HG03558 (cell line): ENCODE measurements at regions not wholly inside any gene's neighbourhood (a gene's known extent, or its start where the extent isn't known, plus 50 kb on each side); places are given as distances from the start of the nearest gene placed in this dataset.
"Not testable (repeated sequence)": the region's sequence is repeated elsewhere in the genome, so short reads cannot be mapped to it uniquely, and the experiment has no call there.

Source experiments
- ATAC-seq: cut with Tn5 transposase; IDR thresholded peaks from one replicate; pipeline ENCODE4 v1.9.1; 2021; ENCODE audit warnings: moderate number of reproducible peaks; ENCODE audit not compliant: unreplicated experiment; ENCODE audit errors: extremely low read depth

DNA sequence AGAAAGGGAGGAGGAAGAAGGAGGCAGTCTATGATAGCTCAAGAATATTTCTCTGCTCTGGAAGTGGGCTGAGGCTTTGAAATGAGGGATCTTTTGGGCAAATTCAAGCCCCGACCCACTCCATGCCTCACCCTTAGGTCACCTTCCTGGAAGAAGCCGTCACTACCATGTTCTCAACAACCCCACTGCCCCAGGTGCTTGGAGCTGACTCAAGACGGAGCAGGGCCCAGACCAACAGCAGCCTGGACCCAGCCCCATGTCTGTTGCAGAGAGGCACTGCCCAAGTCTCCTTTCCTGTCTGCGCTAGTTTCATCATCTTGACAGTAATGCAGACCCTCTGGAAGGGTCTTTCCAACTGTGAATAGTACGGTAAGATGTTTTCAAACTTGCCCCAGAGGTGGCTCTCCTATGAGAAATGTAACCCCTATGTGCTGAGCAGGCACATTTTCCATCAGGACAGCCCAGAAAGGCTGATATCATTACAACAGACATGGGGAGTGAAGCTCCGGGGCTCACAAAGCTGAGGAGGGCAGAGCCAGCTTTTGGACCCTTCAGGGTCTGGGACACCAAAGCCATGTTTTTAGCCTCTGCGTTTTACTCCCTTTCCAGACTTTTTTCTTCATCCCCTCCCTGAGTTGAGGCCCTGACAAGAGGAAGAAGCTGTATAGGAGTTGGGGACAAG is 128.2 kb upstream of the LARP1 start:
- no peak for ATAC-seq

DNA sequence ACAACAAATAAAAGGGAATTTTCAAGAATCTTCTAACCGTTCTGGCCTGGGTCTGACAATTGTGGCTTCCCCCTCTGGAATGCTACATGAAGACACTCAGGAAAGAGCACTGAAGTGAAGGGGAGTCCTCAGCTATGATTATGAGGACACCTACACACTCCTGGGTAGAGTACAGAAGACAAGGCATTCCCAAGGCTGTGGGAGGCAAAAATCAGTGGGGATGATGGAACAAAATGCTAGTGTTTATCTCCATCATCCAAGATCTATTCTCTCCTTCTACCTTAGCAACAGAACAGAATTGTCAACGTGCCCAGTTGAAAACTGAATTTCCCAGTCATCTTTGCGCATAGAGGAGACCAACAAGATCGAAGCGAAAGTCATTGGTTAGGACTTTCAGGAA is 130.1 kb upstream of the LARP1 start:
- ATAC-seq: no peak

DNA sequence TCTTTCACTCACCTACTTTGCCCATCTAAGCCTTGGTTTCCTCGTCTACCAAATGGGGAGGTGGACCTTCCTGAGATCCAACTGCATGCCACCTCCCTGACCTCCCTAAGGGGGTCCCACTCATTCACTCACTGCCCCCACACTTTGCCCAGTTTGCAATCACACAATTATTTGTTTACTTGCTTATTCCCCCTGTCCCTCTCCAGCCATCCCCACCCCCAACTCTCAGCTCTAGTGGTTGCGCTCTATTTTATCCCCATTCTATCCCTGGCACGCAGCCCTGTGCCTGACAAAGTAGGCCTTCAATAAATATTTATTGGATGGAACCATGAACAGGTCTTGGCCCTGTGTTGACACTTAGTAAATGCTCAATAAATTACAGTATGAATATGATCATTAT is 130.8 kb upstream of the LARP1 start:
- no peak for ATAC-seq

DNA sequence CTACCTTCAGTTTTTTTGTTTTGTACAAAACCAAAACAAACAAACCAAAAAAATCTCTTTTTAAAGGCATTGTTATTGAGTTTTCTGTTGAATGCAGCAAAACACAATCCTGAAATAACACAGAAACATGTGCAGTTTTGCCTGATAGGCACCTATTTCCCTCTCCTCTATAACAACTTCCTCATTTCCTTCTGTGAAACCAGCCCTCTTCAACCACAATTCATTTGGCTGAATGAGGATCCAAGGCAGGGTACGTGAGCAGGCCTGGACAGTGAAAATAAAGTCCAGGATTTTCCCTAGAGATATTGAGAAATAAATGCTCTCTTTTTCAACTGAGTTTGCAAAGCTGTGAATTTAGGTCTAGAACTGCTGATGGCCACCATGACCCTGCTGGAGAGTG is 134.8 kb upstream of the LARP1 start:
- ATAC-seq: no peak

DNA sequence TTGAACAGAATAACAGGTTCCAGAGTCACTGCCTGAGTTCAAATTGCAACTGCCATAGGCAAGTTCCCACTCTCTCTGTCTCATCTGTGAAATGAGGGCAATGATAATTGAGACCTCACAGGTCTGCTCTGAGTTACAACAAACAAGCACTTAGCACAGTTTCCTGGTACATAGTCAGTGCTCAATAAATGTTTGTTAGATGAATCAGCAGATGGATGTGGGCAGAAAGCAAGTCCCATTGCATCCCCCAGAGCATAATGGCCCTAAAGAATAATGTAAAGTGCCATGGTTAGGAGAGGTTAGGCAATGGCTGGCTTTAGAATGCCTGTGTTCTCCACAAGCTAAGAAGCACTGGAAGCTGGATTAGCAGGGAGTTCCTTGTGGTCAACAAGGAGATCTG is 136.5 kb upstream of the LARP1 start:
- no peak for ATAC-seq

DNA sequence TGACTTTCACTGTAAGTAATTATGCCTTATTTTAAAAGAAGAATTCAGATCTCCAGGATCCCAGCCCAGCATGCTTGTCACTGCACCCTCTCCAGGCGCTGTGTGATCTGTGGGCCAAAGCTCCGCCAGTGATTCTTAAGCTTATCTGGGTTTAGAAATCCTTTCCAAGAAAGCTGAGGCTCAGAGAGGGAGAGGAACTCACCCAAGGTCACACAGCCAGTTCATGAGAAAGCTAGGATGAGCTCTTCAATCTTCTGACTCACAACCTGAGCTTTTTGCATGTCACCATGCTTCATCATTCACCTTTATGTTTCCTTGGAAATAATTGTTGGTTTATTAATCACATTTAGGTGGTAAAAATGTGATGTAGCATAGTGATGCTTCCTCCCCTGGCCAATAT is 136.6 kb upstream of the HAND1 start:
- no peak for ATAC-seq

DNA sequence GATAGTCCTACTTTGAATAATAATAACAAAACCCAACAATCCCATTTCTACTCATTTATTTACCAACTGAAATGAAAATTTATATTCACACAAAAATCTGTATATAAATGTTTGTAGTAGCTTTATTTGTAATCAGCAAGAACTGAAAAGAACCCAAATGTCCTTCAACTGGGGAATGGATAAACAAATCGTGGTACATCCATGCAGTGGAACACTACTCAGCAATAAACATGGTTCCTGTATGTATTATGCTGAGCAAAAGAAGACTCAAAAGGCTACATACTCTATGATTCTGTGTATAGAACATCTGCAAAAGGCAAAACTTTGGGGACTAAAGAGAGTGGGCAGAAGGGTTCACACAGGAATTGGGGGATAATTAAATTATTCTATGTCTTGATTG is 136.1 kb upstream of the HAND1 start:
- no peak for ATAC-seq

DNA sequence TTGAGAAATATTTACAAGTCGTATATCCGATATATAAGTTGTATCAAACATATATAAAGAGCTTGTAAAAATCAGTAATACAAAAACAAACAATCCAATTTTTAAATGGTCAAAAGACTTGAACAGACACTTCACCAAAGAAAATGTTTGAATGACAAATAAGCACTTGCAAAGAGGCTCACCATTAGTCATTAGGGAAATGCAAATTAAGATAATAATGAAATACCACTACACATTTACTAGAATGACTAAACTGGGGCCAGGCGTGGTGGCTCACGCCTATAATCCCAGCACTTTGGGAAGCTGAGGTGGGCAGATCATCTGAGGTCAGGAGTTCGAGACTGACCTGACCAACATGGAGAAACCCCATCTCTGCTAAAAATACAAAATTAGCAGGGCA is 134.6 kb upstream of the HAND1 start:
- no peak for ATAC-seq

DNA sequence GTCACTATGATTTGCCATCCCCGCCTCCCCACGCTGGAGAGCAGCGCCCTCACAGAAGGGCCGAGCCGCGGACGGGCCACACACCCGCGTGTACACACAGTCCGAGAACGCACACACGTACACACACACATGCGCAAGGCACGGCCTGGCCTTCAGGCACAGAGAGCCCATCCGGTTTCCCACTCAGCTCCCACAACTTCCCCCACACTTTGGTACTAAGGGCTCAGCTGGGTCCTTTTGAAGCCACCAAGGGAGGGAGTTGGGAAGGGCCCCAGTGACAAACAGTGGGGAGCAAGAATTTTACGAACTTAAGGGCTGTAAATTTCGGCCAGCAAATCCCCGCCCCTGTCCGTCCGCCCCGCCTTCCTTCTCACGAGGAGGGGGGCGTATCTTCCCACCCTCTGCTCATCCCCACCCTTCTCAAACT is 133.3 kb upstream of the HAND1 start:
- no peak for ATAC-seq

DNA sequence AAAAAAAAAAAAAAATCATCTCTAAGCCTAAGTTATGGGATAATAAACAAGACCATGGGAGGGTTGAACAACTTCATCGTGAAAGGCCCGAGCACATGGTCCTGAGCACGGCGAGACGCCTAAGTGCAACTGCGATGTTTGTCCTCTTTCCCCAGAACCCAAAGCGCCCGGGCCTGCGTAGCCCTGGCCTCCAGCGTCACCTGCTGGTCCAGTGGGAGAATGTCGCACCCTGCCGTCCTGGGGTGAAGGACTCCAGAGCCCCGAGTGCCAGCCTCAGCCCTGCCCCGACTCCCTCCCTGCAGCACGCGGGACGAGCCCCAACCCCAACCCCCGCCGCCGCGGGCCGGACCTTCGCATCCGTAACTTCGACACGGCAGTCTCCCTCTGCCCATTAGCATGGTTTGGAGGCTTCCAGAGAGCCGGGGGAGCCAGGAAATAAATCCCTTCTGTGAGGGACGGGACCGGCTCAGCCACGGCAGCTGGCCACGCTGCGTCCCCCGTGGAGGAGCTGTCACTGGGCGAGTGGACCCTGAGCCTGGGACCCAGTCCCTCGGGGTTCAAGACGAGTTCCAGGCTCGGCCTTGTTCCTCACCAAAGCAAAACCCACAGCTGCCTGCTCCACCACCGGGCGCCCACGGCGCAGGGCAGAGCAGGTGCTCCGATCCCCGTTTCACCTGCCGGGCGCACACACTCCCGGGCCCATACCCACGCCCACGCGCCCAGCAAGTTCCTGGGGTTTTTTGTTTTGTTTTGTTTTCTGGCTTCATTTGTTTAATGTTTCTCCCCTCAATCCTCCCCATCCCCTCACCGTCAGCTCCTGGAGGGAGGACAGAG is 132.5 kb upstream of the HAND1 start:
- ATAC-seq: peak; percentile 67

DNA sequence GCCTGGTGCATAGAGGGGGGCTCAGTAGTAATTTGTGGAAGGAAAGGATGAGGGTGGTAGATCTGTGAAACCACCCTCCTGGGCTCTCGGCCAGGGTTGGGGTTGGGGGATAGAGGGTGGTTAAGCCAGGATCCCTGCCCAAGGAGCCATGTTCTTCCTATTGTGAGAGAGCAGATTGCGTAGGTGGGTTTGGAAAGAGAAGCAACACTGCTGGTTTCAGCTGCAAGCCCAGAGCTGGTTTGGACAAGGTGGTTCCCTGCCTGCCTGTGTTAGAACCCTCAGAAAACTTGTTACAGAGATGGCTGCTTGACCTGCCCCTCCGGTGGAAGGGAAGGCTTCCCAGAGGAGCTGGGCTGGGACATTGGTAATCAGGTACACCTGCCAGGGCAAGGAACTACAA is 131.2 kb upstream of the HAND1 start:
- no peak for ATAC-seq

DNA sequence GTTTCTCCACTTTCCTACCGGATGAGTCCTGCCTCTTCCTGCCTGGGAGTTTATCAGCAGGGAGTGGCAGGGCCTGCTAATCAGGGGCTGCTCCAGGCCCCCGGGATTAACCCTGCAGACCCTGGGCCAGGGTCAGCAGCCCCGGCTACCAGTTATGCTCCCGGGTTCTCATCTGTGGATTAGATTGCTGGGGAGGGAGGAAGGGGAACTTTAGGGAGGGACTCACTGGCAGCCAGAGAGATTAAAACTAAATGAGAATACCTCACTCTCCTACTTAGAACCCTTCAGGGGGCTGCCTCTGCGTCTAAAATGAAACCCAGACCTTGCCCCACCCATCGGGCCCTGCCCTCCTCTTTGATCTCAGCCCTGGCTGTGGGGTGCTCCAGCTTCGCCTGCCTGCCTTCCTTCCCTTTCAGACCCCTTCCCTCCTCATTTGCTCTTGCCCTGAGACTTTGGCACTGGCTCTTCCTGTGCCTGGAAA is 130.5 kb upstream of the HAND1 start:
- no peak for ATAC-seq

DNA sequence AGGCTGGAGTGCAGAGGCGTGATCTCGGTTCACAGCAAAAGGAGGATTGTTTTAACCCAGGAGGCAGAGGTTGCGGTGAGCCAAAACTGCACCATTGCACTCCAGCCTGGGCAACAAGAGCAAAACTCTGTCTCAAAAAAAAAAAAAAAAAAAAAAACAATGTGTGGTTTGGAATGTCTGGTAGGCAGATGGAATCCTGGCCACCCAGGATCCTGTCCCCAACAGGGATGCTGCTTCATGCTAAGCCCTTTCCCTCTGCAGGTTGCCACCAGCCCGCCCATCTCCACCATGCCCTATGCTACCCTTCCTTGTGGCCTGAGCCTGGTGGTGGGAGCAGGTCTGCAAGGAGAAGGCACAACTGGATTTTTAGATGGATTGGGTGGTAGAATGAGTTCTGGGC is 129.7 kb upstream of the HAND1 start:
- no peak for ATAC-seq

DNA sequence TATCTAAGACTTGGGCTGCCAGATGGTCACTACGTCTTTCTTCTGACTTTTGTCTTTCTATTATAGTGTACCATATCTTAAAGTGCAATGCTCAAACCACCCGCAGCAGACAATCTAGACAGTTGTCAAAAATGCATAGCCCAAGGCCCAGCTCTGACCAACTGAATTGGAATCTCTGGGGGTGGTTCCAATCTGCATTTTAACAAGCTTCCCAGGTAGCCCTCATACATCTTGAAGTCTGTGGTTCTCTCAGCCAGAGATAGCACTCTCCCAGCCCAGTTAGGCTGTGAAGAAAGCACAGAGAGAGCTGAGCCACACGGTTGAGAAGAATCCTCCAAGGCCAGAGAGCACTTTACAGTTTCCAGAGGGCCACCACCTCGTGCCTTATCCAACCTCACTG is 128.2 kb upstream of the HAND1 start:
- ATAC-seq: no peak

DNA sequence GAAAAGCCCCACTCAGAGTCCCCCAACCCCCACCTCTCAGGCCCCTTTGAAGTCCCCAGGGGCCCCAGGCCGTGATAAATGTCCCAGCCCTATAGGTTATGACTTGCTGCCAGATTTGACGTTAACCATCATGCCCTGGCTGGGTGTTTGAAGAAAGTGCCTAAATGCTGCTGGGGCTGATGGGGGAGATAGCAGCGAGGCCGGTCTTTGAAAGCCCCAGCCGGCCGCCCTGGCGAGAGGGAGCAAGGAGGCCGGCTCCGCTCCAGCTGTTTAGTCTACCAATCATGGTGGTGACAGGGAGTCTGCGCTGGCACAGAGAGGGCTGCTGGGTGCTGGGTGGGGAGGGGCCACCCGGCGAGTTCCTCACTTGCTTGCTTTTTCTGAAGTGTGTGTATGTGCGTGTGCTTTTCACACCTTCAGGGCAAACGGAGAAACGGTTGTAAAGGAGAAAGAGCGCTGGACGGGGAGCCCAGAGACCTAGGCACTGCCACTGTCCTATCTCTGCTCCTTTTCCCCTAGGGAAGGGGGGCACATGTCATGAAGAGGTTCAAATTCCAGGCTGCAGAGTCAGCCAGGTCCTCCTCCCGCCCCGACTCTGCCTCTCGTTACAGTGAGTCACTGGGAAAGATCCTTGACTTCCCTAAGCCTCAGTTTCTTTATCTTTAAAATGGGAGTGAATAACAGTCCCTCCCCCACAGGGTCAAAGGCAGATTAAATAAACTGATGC is 126.1 kb upstream of the HAND1 start:
- no peak for ATAC-seq

DNA sequence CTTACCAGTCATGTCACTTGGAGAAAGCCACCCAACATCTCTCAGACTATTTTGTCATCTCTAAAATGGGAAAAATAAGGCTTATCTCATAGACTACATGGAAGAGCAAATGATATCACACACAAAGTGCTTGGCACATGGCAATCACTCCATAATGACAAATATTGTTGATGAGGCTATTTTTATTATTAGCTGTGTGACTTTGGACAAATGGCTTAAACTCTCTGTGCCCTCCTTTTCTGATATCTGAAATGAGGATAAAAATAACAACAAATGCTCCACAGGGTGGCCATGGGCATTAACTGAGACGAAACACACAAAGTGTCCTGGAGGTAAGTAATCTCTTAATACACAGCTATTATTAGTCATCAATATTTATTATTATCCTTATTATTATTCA is 125.5 kb upstream of the HAND1 start:
- no peak for ATAC-seq

DNA sequence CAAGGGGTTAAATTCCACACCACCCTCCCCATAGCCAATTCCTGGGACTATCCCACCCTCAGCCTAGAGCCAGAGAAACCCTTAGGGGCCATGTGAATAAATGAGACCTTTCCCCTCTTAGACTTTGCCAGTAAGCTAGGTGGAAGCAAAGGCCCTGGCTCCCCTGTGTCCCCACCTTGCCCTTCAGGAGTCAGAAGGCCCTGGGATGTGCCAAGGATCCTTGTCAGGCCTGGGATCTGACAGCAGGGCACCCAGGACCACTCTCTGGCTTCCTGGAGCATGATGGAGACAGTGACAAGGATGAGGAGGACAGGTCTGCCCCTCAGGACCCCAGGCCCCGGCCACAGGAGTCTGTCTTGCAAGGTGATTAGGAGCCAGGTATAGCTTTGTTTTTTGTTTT is 125.0 kb upstream of the HAND1 start:
- ATAC-seq: no peak

DNA sequence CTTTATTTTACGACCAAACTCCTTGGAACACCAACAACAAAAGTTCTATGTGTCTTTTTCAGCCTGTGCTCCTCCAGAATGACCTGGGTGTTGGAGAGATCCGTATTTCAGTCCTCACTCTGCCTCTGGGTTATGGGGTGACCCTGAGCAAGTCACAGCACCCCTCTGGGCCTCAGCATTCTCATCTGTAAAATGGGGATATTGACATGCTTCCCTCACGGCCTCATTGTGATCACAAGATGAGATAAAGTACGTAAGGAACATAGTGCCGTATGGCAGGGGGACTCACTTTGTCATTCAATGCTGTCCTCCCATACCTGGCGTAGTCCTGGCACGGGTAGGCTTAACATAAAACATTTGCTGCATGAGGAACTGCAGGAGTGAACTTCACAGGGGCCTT is 123.0 kb upstream of the HAND1 start:
- ATAC-seq: no peak

DNA sequence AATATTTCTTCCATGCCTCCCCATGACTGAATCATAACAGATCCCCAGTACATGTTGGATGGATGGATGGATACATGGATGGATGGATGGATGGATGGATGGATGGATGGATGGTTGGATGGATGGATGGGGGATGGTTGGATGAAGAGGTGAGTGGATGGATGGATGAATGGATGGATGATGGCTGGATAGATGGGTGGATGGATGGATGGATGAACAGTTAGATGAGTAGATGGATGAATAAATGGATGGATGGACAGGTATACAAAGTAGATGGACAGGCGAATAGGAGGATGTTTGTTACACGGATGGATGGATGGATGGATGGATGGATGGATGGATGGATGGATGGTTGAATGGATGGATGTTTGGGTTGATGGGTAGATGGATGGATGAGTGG is 120.0 kb upstream of the HAND1 start:
- no peak for ATAC-seq

DNA sequence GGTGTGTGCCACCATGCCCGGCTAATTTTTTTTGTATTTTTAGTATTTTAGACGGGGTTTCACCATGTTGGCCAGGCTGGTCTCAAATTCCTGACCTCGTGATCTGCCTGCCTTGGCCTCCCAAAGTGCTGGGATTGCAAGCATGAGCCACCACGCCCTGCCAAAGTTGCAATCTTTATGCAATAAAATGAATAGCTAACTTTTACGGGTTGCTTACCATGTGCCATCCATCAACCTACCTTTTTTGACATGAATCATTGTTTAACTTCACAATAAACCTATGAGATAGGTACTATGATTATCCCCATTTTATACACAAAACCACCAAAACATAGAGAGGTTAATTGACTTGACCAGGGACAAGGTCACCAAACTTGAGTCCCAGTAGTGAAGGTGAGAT is 118.8 kb upstream of the HAND1 start:
- ATAC-seq: not testable (repeated sequence)

DNA sequence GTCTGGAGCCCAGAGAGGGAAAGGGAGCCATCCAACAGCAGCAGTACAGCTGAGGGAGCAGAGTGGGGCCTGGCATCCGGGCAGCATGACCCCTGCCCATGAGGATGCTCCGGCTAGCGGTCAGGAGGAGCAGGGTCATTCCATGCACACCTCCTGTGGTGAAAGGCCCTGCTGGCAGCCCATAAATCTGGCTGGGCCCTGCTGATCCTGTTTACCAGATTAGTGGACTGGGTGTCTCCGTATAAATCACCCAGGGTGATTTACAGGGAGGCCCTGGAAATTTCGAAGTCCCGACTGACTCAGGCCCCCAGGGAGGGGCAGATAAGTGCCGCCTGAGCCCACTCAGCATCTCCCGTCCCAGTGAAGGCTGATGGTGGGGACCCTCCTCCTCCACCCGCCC is 117.6 kb upstream of the HAND1 start:
- ATAC-seq: no peak
